H1 (cell line): ENCODE measurements at regions not wholly inside any gene's neighbourhood (a gene's known extent, or its start where the extent isn't known, plus 50 kb on each side); places are given as distances from the start of the nearest gene placed in this dataset.

Source experiments
- CTCF ChIA-PET: fragments of 300-600 bp; sonication (Branson Sonifier 250); formaldehyde crosslinking; loops from one replicate; lab custom pipeline; 2021; ENCODE audit not compliant: partially characterized antibody; lab: Charles Lee
- POLR2A ChIA-PET: fragments of 300-600 bp; sonication (Branson Sonifier 250); formaldehyde crosslinking; loops from one replicate; lab custom pipeline; 2021; ENCODE audit warnings: inconsistent platforms; ENCODE audit not compliant: partially characterized antibody; lab: Charles Lee
- DNase-seq, 2 experiments: peaks; one replicate each; pipeline versions ENCODE4 v3.0.0 to v3.0.0-alpha.2; 2010 to 2022; ENCODE audit warnings: low spot score in 2 of 2, low read depth in 1 of 2, mixed read lengths in 1 of 2
- FAIRE-seq: peaks from 2 replicates; lab custom pipeline; 2011; peaks lifted over from hg19 to GRCh38; lab: Jason Lieb, UNC
- H2AFZ ChIP-seq: 2 replicates; pipeline ENCODE4 v1.8.1; 2012; ENCODE audit warnings: low read length, inconsistent platforms
- H2AK5ac ChIP-seq: 2 replicates; pipeline ENCODE4 v1.6.1; 2013; ENCODE audit warnings: low read depth, low read length
- H2BK120ac ChIP-seq: replicated peaks from 2 replicates; pipeline ENCODE3; 2013; ENCODE audit warnings: low read depth, low read length, inconsistent platforms
- H2BK12ac ChIP-seq: 2 replicates; pipeline ENCODE4 v1.6.1; 2013; ENCODE audit warnings: low read depth, low read length
- H2BK15ac ChIP-seq: 2 replicates; pipeline ENCODE4 v1.6.1; 2013; ENCODE audit warnings: low read length
- H2BK20ac ChIP-seq: 2 replicates; pipeline ENCODE4 v1.6.1; 2013; ENCODE audit warnings: low read length
- H2BK5ac ChIP-seq: 2 replicates; pipeline ENCODE4 v1.6.1; 2013; ENCODE audit warnings: low read depth, low read length
- H3K14ac ChIP-seq: 2 replicates; pipeline ENCODE4 v1.6.1; 2013; ENCODE audit warnings: inconsistent platforms; ENCODE audit not compliant: insufficient read length
- H3K18ac ChIP-seq: 2 replicates; pipeline ENCODE4 v1.6.1; 2013; ENCODE audit warnings: low read length; ENCODE audit errors: extremely low read depth
- H3K23ac ChIP-seq: 2 replicates; pipeline ENCODE4 v1.6.1; 2013; ENCODE audit warnings: inconsistent platforms; ENCODE audit not compliant: insufficient read length
- H3K23me2 ChIP-seq: 2 replicates; pipeline ENCODE4 v1.6.1; 2013; ENCODE audit warnings: low read depth, low read length
- H3K27ac ChIP-seq: 2 replicates; pipeline ENCODE4 v1.6.1; 2011; ENCODE audit warnings: low read depth, low read length, inconsistent platforms
- H3K27me3 ChIP-seq, 4 experiments: replicated peaks in 1 of 4; 1 replicate in 1 of 4; 2 replicates in 3 of 4; pipeline versions ENCODE4 v1.6.1 to v1.8.1; 2011 to 2013; ENCODE audit warnings: low read length in 3 of 4, mild to moderate bottlenecking in 3 of 4, inconsistent platforms in 2 of 4, mixed read lengths in 2 of 4, moderate library complexity in 1 of 4; ENCODE audit not compliant: control insufficient read depth in 3 of 4, insufficient read depth in 3 of 4; ENCODE audit errors: extremely low read depth in 1 of 4
- H3K36me3 ChIP-seq, 4 experiments: 2 replicates each; pipeline versions ENCODE4 v1.6.1 to v1.8.1; 2011 to 2013; ENCODE audit warnings: mild to moderate bottlenecking in 4 of 4, low read length in 3 of 4, moderate library complexity in 2 of 4, control low read depth in 1 of 4, inconsistent platforms in 1 of 4; ENCODE audit not compliant: insufficient read depth in 4 of 4, control insufficient read depth in 2 of 4
- H3K4ac ChIP-seq: replicated peaks from 2 replicates; pipeline ENCODE3; 2013; ENCODE audit warnings: low read length, low read depth, mixed read lengths, inconsistent platforms; ENCODE audit not compliant: insufficient read length
- H3K4me1 ChIP-seq, 4 experiments: replicated peaks in 1 of 4; 1 replicate in 1 of 4; 2 replicates in 3 of 4; pipeline versions ENCODE4 v1.6.1 to v1.8.1; 2011 to 2013; ENCODE audit warnings: low read length in 3 of 4, inconsistent platforms in 2 of 4, mixed read lengths in 1 of 4; ENCODE audit not compliant: insufficient read depth in 4 of 4, control insufficient read depth in 3 of 4
- H3K4me2 ChIP-seq, 2 experiments: 2 replicates each; pipeline versions ENCODE4 v1.6.1 to v1.8.1; 2011 to 2013; ENCODE audit warnings: low read depth in 2 of 2, low read length in 2 of 2, control low read depth in 1 of 2, inconsistent platforms in 1 of 2, mild to moderate bottlenecking in 1 of 2; ENCODE audit not compliant: insufficient read depth in 1 of 2
- H3K4me3 ChIP-seq, 4 experiments: fragments of 200-600, 300-600 bp in 1 of 4; sonication (generic), shearing (Covaris generic), sonication (Bioruptor Twin) in 1 of 4; 2 replicates each; pipeline versions ENCODE4 v1.5.1 to v1.8.1; 2011 to 2016; ENCODE audit warnings: low read length in 4 of 4, low read depth in 3 of 4, control low read depth in 2 of 4, inconsistent platforms in 2 of 4, mild to moderate bottlenecking in 2 of 4, mixed read lengths in 1 of 4, moderate library complexity in 1 of 4; ENCODE audit not compliant: insufficient read depth in 2 of 4; ENCODE audit errors: extremely low read depth in 1 of 4
- H3K56ac ChIP-seq: replicated peaks from 2 replicates; pipeline ENCODE3; 2013; ENCODE audit warnings: low read depth, mild to moderate bottlenecking, mixed read lengths, low read length, inconsistent platforms; ENCODE audit not compliant: insufficient read length
- H3K79me1 ChIP-seq: 2 replicates; pipeline ENCODE4 v1.6.1; 2013; ENCODE audit warnings: low read depth, low read length, control low read depth
- H3K79me2 ChIP-seq, 2 experiments: 2 replicates each; pipeline versions ENCODE4 v1.6.1 to v1.8.1; 2012 to 2013; ENCODE audit warnings: low read length in 2 of 2, mild to moderate bottlenecking in 2 of 2, inconsistent platforms in 1 of 2; ENCODE audit not compliant: insufficient read depth in 2 of 2, control insufficient read depth in 1 of 2
- H3K9ac ChIP-seq, 4 experiments: replicated peaks in 1 of 4; 1 replicate in 1 of 4; 2 replicates in 3 of 4; pipeline versions ENCODE4 v1.6.1 to v1.8.1; 2011 to 2013; ENCODE audit warnings: low read depth in 3 of 4, low read length in 3 of 4, control low read depth in 2 of 4, mild to moderate bottlenecking in 2 of 4, moderate library complexity in 2 of 4, inconsistent platforms in 1 of 4; ENCODE audit errors: extremely low read depth in 1 of 4
- H3K9me3 ChIP-seq, 2 experiments: 2 replicates each; pipeline versions ENCODE4 v1.6.1 to v1.8.1; 2012 to 2013; ENCODE audit warnings: mild to moderate bottlenecking in 2 of 2, moderate library complexity in 2 of 2, control low read depth in 1 of 2, inconsistent platforms in 1 of 2, low read depth in 1 of 2, low read length in 1 of 2, mixed read lengths in 1 of 2; ENCODE audit not compliant: insufficient read depth in 2 of 2
- H4K20me1 ChIP-seq, 2 experiments: replicated peaks in 1 of 2; 2 replicates each; pipeline versions ENCODE3 to v1.8.1; 2011 to 2013; ENCODE audit warnings: inconsistent platforms in 2 of 2, low read length in 2 of 2, mild to moderate bottlenecking in 1 of 2; ENCODE audit not compliant: insufficient read depth in 2 of 2, control insufficient read depth in 1 of 2
- H4K5ac ChIP-seq: 2 replicates; pipeline ENCODE4 v1.6.1; 2013; ENCODE audit warnings: low read length, low read depth, mixed read lengths, inconsistent platforms; ENCODE audit not compliant: insufficient read length
- H4K8ac ChIP-seq: 2 replicates; pipeline ENCODE4 v1.8.0; 2013; ENCODE audit warnings: mild to moderate bottlenecking, moderate library complexity, low read length, inconsistent platforms; ENCODE audit not compliant: insufficient read depth; ENCODE audit errors: extremely low read depth
- H4K91ac ChIP-seq: replicated peaks from 2 replicates; pipeline ENCODE3; 2013; ENCODE audit warnings: low read length, mixed read lengths, inconsistent platforms; ENCODE audit not compliant: insufficient read length
- CREB1 ChIP-seq: IDR thresholded peaks from 2 replicates; pipeline ENCODE4 v1.6.1; 2012; ENCODE audit warnings: inconsistent platforms
- E2F6 ChIP-seq: IDR thresholded peaks from 2 replicates; pipeline ENCODE4 v1.6.1; 2012; ENCODE audit warnings: inconsistent platforms
- GTF2F1 ChIP-seq: IDR thresholded peaks from 2 replicates; pipeline ENCODE4 v1.6.1; 2012; ENCODE audit warnings: low read depth, low read length, improper control_type of control experiment, borderline replicate concordance
- POLR2AphosphoS5 ChIP-seq: IDR thresholded peaks from 2 replicates; pipeline ENCODE4 v1.6.1; 2011; ENCODE audit warnings: low read depth, low read length
- RAD21 ChIP-seq, 2 experiments: IDR thresholded peaks in 1 of 2; conservative IDR thresholded peaks in 1 of 2; 2 replicates each; pipeline ENCODE4 v1.6.1; 2011; ENCODE audit warnings: low read depth in 2 of 2, low read length in 2 of 2, improper control_type of control experiment in 1 of 2, inconsistent platforms in 1 of 2, mild to moderate bottlenecking in 1 of 2, moderate library complexity in 1 of 2
- RBBP5 ChIP-seq: IDR thresholded peaks from 2 replicates; pipeline ENCODE4 v1.7.1; 2012; ENCODE audit warnings: low read depth, mild to moderate bottlenecking, inconsistent platforms, low read length, moderate library complexity, borderline replicate concordance
- RFX5 ChIP-seq: IDR thresholded peaks from 2 replicates; pipeline ENCODE4 v1.6.1; 2011; ENCODE audit warnings: low read depth, low read length, improper control_type of control experiment, borderline replicate concordance
- SIX5 ChIP-seq: IDR thresholded peaks from 2 replicates; pipeline ENCODE4 v1.6.1; 2011; ENCODE audit warnings: mild to moderate bottlenecking, low read depth, low read length
- TAF1 ChIP-seq: IDR thresholded peaks from 2 replicates; pipeline ENCODE4 v1.6.1; 2011; ENCODE audit warnings: mild to moderate bottlenecking, low read depth, low read length
- ZNF274 ChIP-seq: IDR thresholded peaks from 2 replicates; pipeline ENCODE4 v1.7.0; 2012; ENCODE audit warnings: low read length, borderline replicate concordance; ENCODE audit errors: extremely low read depth
- WGBS, 2 experiments: shearing (Covaris generic) in 1 of 2; methylation state at CpG; one replicate each; pipeline versions ENCODE4 v1.1.6 to v1.1.7; 2013 to 2015; ENCODE audit warnings: low lambda C conversion rate in 2 of 2, mixed read lengths in 2 of 2, inconsistent platforms in 1 of 2, low coverage in 1 of 2, missing lambda C conversion rate in 1 of 2; ENCODE audit not compliant: insufficient replicate concordance in 2 of 2, insufficient coverage in 1 of 2, insufficient read length in 1 of 2; ENCODE audit errors: extremely low coverage in 1 of 2, missing lambda C conversion rate in 1 of 2; 5-methylcytosine and 5-hydroxymethylcytosine counted together
- TF ChIP-seq, protein P1 (sequence below): IDR thresholded peaks from 2 replicates; pipeline ENCODE4 v1.6.1; 2011; ENCODE audit warnings: low read depth, mild to moderate bottlenecking, low read length; ENCODE audit not compliant: insufficient read depth

GRCh38 chr1:245003246-245003645 lies 138.9 kb upstream of the HNRNPU start:
- Histone ChIP-seq H4K91ac (no peak overlapping the region), H4K8ac (no peak overlapping the region), H2BK20ac (no peak overlapping the region), H4K20me1 (peaks cover 0 to 1% of the 10 kb centered on the region in 2 experiments), H3K23ac (no peak overlapping the region), H3K36me3 (no peaks in the 10 kb centered on the region; a peak in 1 of 8 replicates), H3K27me3 (no peaks in the 10 kb centered on the region), H2BK12ac (no peak overlapping the region), H3K56ac (no peak overlapping the region), H3K4me2 (no peak overlapping the region), H2BK5ac (no peak overlapping the region), H3K4me1 (no peaks in the 10 kb centered on the region), H2AK5ac (no peak overlapping the region), H3K18ac (no peak overlapping the region), H3K23me2 (no peaks in the 10 kb centered on the region), H4K5ac (no peak overlapping the region), H3K27ac (no peak overlapping the region), H3K79me2 (no peaks in the 10 kb centered on the region), H2BK120ac (no peak overlapping the region), H2AFZ (no peak overlapping the region), H3K4ac (no peak overlapping the region), H3K14ac (no peak overlapping the region), H3K9me3 (no peaks in the 10 kb centered on the region), H3K79me1 (no peaks in the 10 kb centered on the region), H3K9ac (no peak overlapping the region), H3K4me3 (no peak overlapping the region), H2BK15ac (no peak overlapping the region)
- POLR2A ChIA-PET, result interaction anchor here (1.2 kb wide), 1 partner anchor 34 kb away, joined by 6 read pairs; a partner anchor contains a TSS
- WGBS, 2 experiments, result 90% methylated on average over 2 of the region's 2 CpGs; no CpG with 5 or more reads in 1 of the 2 experiments
- CTCF ChIA-PET, result no interaction called here
- FAIRE-seq (no peak), DNase-seq (no peak)
- TF ChIP-seq SIX5, result no peak
- TF ChIP-seq RBBP5, result no peak
- no peak for TF ChIP-seq CREB1
- no peak for TF ChIP-seq RAD21 (IDR thresholded peaks at IDR 0.05 in 1 of 2, conservative IDR thresholded peaks at IDR 0.05 in 1 of 2; ENCODE audit: low read depth in 2 of 2, low read length in 2 of 2)
- no peak for TF ChIP-seq E2F6
- no peak for TF ChIP-seq TAF1
- TF ChIP-seq RFX5, result no peak
- no peak for TF ChIP-seq POLR2AphosphoS5
- TF ChIP-seq GTF2F1, result no peak
- TF ChIP-seq, protein P1, sequence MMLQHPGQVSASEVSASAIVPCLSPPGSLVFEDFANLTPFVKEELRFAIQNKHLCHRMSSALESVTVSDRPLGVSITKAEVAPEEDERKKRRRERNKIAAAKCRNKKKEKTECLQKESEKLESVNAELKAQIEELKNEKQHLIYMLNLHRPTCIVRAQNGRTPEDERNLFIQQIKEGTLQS, result no peak
- TF ChIP-seq ZNF274, result no peak
